H1 (cell line): ENCODE measurements at regions not wholly inside any gene's neighbourhood (a gene's known extent, or its start where the extent isn't known, plus 50 kb on each side); places are given as distances from the start of the nearest gene placed in this dataset.

ENCODE experiments used
- CTCF ChIA-PET: fragments of 300-600 bp; sonication (Branson Sonifier 250); formaldehyde crosslinking; loops from one replicate; lab custom pipeline; 2021; ENCODE audit not compliant: partially characterized antibody; lab: Charles Lee
- POLR2A ChIA-PET: fragments of 300-600 bp; sonication (Branson Sonifier 250); formaldehyde crosslinking; loops from one replicate; lab custom pipeline; 2021; ENCODE audit warnings: inconsistent platforms; ENCODE audit not compliant: partially characterized antibody; lab: Charles Lee
- DNase-seq, 2 experiments: peaks; one replicate each; pipeline versions ENCODE4 v3.0.0 to v3.0.0-alpha.2; 2010 to 2022; ENCODE audit warnings: low spot score in 2 of 2, low read depth in 1 of 2, mixed read lengths in 1 of 2
- FAIRE-seq: peaks from 2 replicates; lab custom pipeline; 2011; peaks lifted over from hg19 to GRCh38; lab: Jason Lieb, UNC
- H2AFZ ChIP-seq: 2 replicates; pipeline ENCODE4 v1.8.1; 2012; ENCODE audit warnings: low read length, inconsistent platforms
- H2AK5ac ChIP-seq: 2 replicates; pipeline ENCODE4 v1.6.1; 2013; ENCODE audit warnings: low read depth, low read length
- H2BK120ac ChIP-seq: replicated peaks from 2 replicates; pipeline ENCODE3; 2013; ENCODE audit warnings: low read depth, low read length, inconsistent platforms
- H2BK12ac ChIP-seq: 2 replicates; pipeline ENCODE4 v1.6.1; 2013; ENCODE audit warnings: low read depth, low read length
- H2BK15ac ChIP-seq: 2 replicates; pipeline ENCODE4 v1.6.1; 2013; ENCODE audit warnings: low read length
- H2BK20ac ChIP-seq: 2 replicates; pipeline ENCODE4 v1.6.1; 2013; ENCODE audit warnings: low read length
- H2BK5ac ChIP-seq: 2 replicates; pipeline ENCODE4 v1.6.1; 2013; ENCODE audit warnings: low read depth, low read length
- H3K14ac ChIP-seq: 2 replicates; pipeline ENCODE4 v1.6.1; 2013; ENCODE audit warnings: inconsistent platforms; ENCODE audit not compliant: insufficient read length
- H3K18ac ChIP-seq: 2 replicates; pipeline ENCODE4 v1.6.1; 2013; ENCODE audit warnings: low read length; ENCODE audit errors: extremely low read depth
- H3K23ac ChIP-seq: 2 replicates; pipeline ENCODE4 v1.6.1; 2013; ENCODE audit warnings: inconsistent platforms; ENCODE audit not compliant: insufficient read length
- H3K23me2 ChIP-seq: 2 replicates; pipeline ENCODE4 v1.6.1; 2013; ENCODE audit warnings: low read depth, low read length
- H3K27ac ChIP-seq: 2 replicates; pipeline ENCODE4 v1.6.1; 2011; ENCODE audit warnings: low read depth, low read length, inconsistent platforms
- H3K27me3 ChIP-seq, 4 experiments: replicated peaks in 1 of 4; 1 replicate in 1 of 4; 2 replicates in 3 of 4; pipeline versions ENCODE4 v1.6.1 to v1.8.1; 2011 to 2013; ENCODE audit warnings: low read length in 3 of 4, mild to moderate bottlenecking in 3 of 4, inconsistent platforms in 2 of 4, mixed read lengths in 2 of 4, moderate library complexity in 1 of 4; ENCODE audit not compliant: control insufficient read depth in 3 of 4, insufficient read depth in 3 of 4; ENCODE audit errors: extremely low read depth in 1 of 4
- H3K36me3 ChIP-seq, 4 experiments: 2 replicates each; pipeline versions ENCODE4 v1.6.1 to v1.8.1; 2011 to 2013; ENCODE audit warnings: mild to moderate bottlenecking in 4 of 4, low read length in 3 of 4, moderate library complexity in 2 of 4, control low read depth in 1 of 4, inconsistent platforms in 1 of 4; ENCODE audit not compliant: insufficient read depth in 4 of 4, control insufficient read depth in 2 of 4
- H3K4ac ChIP-seq: replicated peaks from 2 replicates; pipeline ENCODE3; 2013; ENCODE audit warnings: low read length, low read depth, mixed read lengths, inconsistent platforms; ENCODE audit not compliant: insufficient read length
- H3K4me1 ChIP-seq, 4 experiments: replicated peaks in 1 of 4; 1 replicate in 1 of 4; 2 replicates in 3 of 4; pipeline versions ENCODE4 v1.6.1 to v1.8.1; 2011 to 2013; ENCODE audit warnings: low read length in 3 of 4, inconsistent platforms in 2 of 4, mixed read lengths in 1 of 4; ENCODE audit not compliant: insufficient read depth in 4 of 4, control insufficient read depth in 3 of 4
- H3K4me2 ChIP-seq, 2 experiments: 2 replicates each; pipeline versions ENCODE4 v1.6.1 to v1.8.1; 2011 to 2013; ENCODE audit warnings: low read depth in 2 of 2, low read length in 2 of 2, control low read depth in 1 of 2, inconsistent platforms in 1 of 2, mild to moderate bottlenecking in 1 of 2; ENCODE audit not compliant: insufficient read depth in 1 of 2
- H3K4me3 ChIP-seq, 4 experiments: fragments of 200-600, 300-600 bp in 1 of 4; sonication (generic), shearing (Covaris generic), sonication (Bioruptor Twin) in 1 of 4; 2 replicates each; pipeline versions ENCODE4 v1.5.1 to v1.8.1; 2011 to 2016; ENCODE audit warnings: low read length in 4 of 4, low read depth in 3 of 4, control low read depth in 2 of 4, inconsistent platforms in 2 of 4, mild to moderate bottlenecking in 2 of 4, mixed read lengths in 1 of 4, moderate library complexity in 1 of 4; ENCODE audit not compliant: insufficient read depth in 2 of 4; ENCODE audit errors: extremely low read depth in 1 of 4
- H3K56ac ChIP-seq: replicated peaks from 2 replicates; pipeline ENCODE3; 2013; ENCODE audit warnings: low read depth, mild to moderate bottlenecking, mixed read lengths, low read length, inconsistent platforms; ENCODE audit not compliant: insufficient read length
- H3K79me1 ChIP-seq: 2 replicates; pipeline ENCODE4 v1.6.1; 2013; ENCODE audit warnings: low read depth, low read length, control low read depth
- H3K79me2 ChIP-seq, 2 experiments: 2 replicates each; pipeline versions ENCODE4 v1.6.1 to v1.8.1; 2012 to 2013; ENCODE audit warnings: low read length in 2 of 2, mild to moderate bottlenecking in 2 of 2, inconsistent platforms in 1 of 2; ENCODE audit not compliant: insufficient read depth in 2 of 2, control insufficient read depth in 1 of 2
- H3K9ac ChIP-seq, 4 experiments: replicated peaks in 1 of 4; 1 replicate in 1 of 4; 2 replicates in 3 of 4; pipeline versions ENCODE4 v1.6.1 to v1.8.1; 2011 to 2013; ENCODE audit warnings: low read depth in 3 of 4, low read length in 3 of 4, control low read depth in 2 of 4, mild to moderate bottlenecking in 2 of 4, moderate library complexity in 2 of 4, inconsistent platforms in 1 of 4; ENCODE audit errors: extremely low read depth in 1 of 4
- H3K9me3 ChIP-seq, 2 experiments: 2 replicates each; pipeline versions ENCODE4 v1.6.1 to v1.8.1; 2012 to 2013; ENCODE audit warnings: mild to moderate bottlenecking in 2 of 2, moderate library complexity in 2 of 2, control low read depth in 1 of 2, inconsistent platforms in 1 of 2, low read depth in 1 of 2, low read length in 1 of 2, mixed read lengths in 1 of 2; ENCODE audit not compliant: insufficient read depth in 2 of 2
- H4K20me1 ChIP-seq, 2 experiments: replicated peaks in 1 of 2; 2 replicates each; pipeline versions ENCODE3 to v1.8.1; 2011 to 2013; ENCODE audit warnings: inconsistent platforms in 2 of 2, low read length in 2 of 2, mild to moderate bottlenecking in 1 of 2; ENCODE audit not compliant: insufficient read depth in 2 of 2, control insufficient read depth in 1 of 2
- H4K5ac ChIP-seq: 2 replicates; pipeline ENCODE4 v1.6.1; 2013; ENCODE audit warnings: low read length, low read depth, mixed read lengths, inconsistent platforms; ENCODE audit not compliant: insufficient read length
- H4K8ac ChIP-seq: 2 replicates; pipeline ENCODE4 v1.8.0; 2013; ENCODE audit warnings: mild to moderate bottlenecking, moderate library complexity, low read length, inconsistent platforms; ENCODE audit not compliant: insufficient read depth; ENCODE audit errors: extremely low read depth
- H4K91ac ChIP-seq: replicated peaks from 2 replicates; pipeline ENCODE3; 2013; ENCODE audit warnings: low read length, mixed read lengths, inconsistent platforms; ENCODE audit not compliant: insufficient read length
- JUND ChIP-seq: IDR thresholded peaks from 2 replicates; pipeline ENCODE4 v1.6.1; 2011; ENCODE audit warnings: mild to moderate bottlenecking, improper control_type of control experiment, low read length
- SP2 ChIP-seq: IDR thresholded peaks from 2 replicates; pipeline ENCODE4 v1.6.1; 2012; ENCODE audit warnings: mild to moderate bottlenecking, low read length, inconsistent platforms
- WGBS, 2 experiments: shearing (Covaris generic) in 1 of 2; methylation state at CpG; one replicate each; pipeline versions ENCODE4 v1.1.6 to v1.1.7; 2013 to 2015; ENCODE audit warnings: low lambda C conversion rate in 2 of 2, mixed read lengths in 2 of 2, inconsistent platforms in 1 of 2, low coverage in 1 of 2, missing lambda C conversion rate in 1 of 2; ENCODE audit not compliant: insufficient replicate concordance in 2 of 2, insufficient coverage in 1 of 2, insufficient read length in 1 of 2; ENCODE audit errors: extremely low coverage in 1 of 2, missing lambda C conversion rate in 1 of 2; 5-methylcytosine and 5-hydroxymethylcytosine counted together

GRCh38 chr16:20214401-20214800, 112.9 kb downstream of the GP2 start:
- Histone ChIP-seq H3K4ac (no peak overlapping the region), H2AK5ac (no peak overlapping the region), H3K23ac (no peak overlapping the region), H4K20me1 (no peaks in the 10 kb centered on the region), H3K27me3 (no peaks in the 10 kb centered on the region), H3K79me2 (no peaks in the 10 kb centered on the region), H3K18ac (no peak overlapping the region), H2BK120ac (no peak overlapping the region), H2BK20ac (no peak overlapping the region), H4K5ac (no peak overlapping the region), H2BK15ac (no peak overlapping the region), H3K79me1 (no peaks in the 10 kb centered on the region), H3K4me3 (no peak overlapping the region), H3K9me3 (no peaks in the 10 kb centered on the region), H2BK12ac (no peak overlapping the region), H3K23me2 (no peaks in the 10 kb centered on the region), H2AFZ (no peak overlapping the region), H3K4me2 (no peak overlapping the region), H3K4me1 (no peaks in the 10 kb centered on the region), H3K27ac (no peak overlapping the region), H3K9ac (no peak overlapping the region), H3K36me3 (no peaks in the 10 kb centered on the region), H4K91ac (no peak overlapping the region), H4K8ac (no peak overlapping the region), H3K56ac (no peak overlapping the region), H3K14ac (no peak overlapping the region), H2BK5ac (no peak overlapping the region)
- WGBS, 2 experiments, result 84% methylated on average over 2 of the region's 2 CpGs; no CpG with 5 or more reads in 1 of the 2 experiments
- no peak for DNase-seq
- POLR2A ChIA-PET, result no interaction called here
- TF ChIP-seq JUND (no peak), SP2 (no peak)
- CTCF ChIA-PET, result interaction anchor here (1.0 kb wide), 1 partner anchor 134 kb away, joined by 3 read pairs; no protein-coding TSS in a partner anchor
- no peak for FAIRE-seq
